ENCODE measurements at regions not wholly inside any gene's neighbourhood (a gene's known extent, or its start where the extent isn't known, plus 50 kb on each side); places are given as distances from the start of the nearest gene placed in this dataset.
"Not testable (repeated sequence)": the region's sequence is repeated elsewhere in the genome, so short reads cannot be mapped to it uniquely, and the experiment has no call there.

GRCh38 chr10:114708084-114708483, 50.0 kb upstream of the ABLIM1 start:
- DNase-seq (ENCODE audit: extremely low read depth in 1 of 11, low read depth in 9 of 11, low spot score in 4 of 11), result no peak

GRCh38 chr10:114708717-114709335, 50.8 kb upstream of the ABLIM1 start:
- DNase-seq (ENCODE audit: extremely low read depth in 1 of 11, low read depth in 9 of 11, low spot score in 4 of 11), result no peak

GRCh38 chr10:114709984-114710383, 51.9 kb upstream of the ABLIM1 start:
- no peak for DNase-seq (ENCODE audit: extremely low read depth in 1 of 11, low read depth in 9 of 11, low spot score in 4 of 11)

- no peak for DNase-seq (ENCODE audit: extremely low read depth in 1 of 11, low read depth in 9 of 11, low spot score in 4 of 11)
Observed at GRCh38 chr10:114711176-114711868, 53.2 kb upstream of the ABLIM1 start.

- no peak for DNase-seq (ENCODE audit: extremely low read depth in 1 of 11, low read depth in 9 of 11, low spot score in 4 of 11)
Observed at GRCh38 chr10:114711869-114712250, 53.8 kb upstream of the ABLIM1 start.

- no peak for DNase-seq (ENCODE audit: extremely low read depth in 1 of 11, low read depth in 9 of 11, low spot score in 4 of 11)
Observed at GRCh38 chr10:114713525-114714090, 55.5 kb upstream of the ABLIM1 start.

GRCh38 chr10:114714281-114714741, 56.2 kb upstream of the ABLIM1 start:
- peak in 7 of 11 donors; percentile 19 to 49 (median 35) for DNase-seq (ENCODE audit: extremely low read depth in 1 of 11, low read depth in 9 of 11, low spot score in 4 of 11)

GRCh38 chr10:114715171-114715670, 57.1 kb upstream of the ABLIM1 start:
- DNase-seq (ENCODE audit: extremely low read depth in 1 of 11, low read depth in 9 of 11, low spot score in 4 of 11), result no peak

GRCh38 chr10:114716811-114717404, 58.8 kb upstream of the ABLIM1 start:
- DNase-seq (ENCODE audit: extremely low read depth in 1 of 11, low read depth in 9 of 11, low spot score in 4 of 11), result no peak

- not testable (repeated sequence) for DNase-seq (ENCODE audit: extremely low read depth in 1 of 11, low read depth in 9 of 11, low spot score in 4 of 11)
Observed at GRCh38 chr10:114717881-114718280, 59.8 kb upstream of the ABLIM1 start.

- no peak for DNase-seq (ENCODE audit: extremely low read depth in 1 of 11, low read depth in 9 of 11, low spot score in 4 of 11)
Observed at GRCh38 chr10:114718374-114718773, 60.3 kb upstream of the ABLIM1 start.

- DNase-seq (ENCODE audit: extremely low read depth in 1 of 11, low read depth in 9 of 11, low spot score in 4 of 11), result no peak
Observed at GRCh38 chr10:114719311-114719710, 61.2 kb upstream of the ABLIM1 start.

GRCh38 chr10:114720023-114720422, 61.9 kb upstream of the ABLIM1 start:
- DNase-seq (ENCODE audit: extremely low read depth in 1 of 11, low read depth in 9 of 11, low spot score in 4 of 11), result not testable (repeated sequence)

GRCh38 chr10:114720685-114721278, 62.7 kb upstream of the ABLIM1 start:
- DNase-seq (ENCODE audit: extremely low read depth in 1 of 11, low read depth in 9 of 11, low spot score in 4 of 11), result no peak

- not testable (repeated sequence) for DNase-seq (ENCODE audit: extremely low read depth in 1 of 11, low read depth in 9 of 11, low spot score in 4 of 11)
Observed at GRCh38 chr10:114722136-114722535, 64.1 kb upstream of the ABLIM1 start.

GRCh38 chr10:114723361-114723760, 65.3 kb upstream of the ABLIM1 start:
- no peak for DNase-seq (ENCODE audit: extremely low read depth in 1 of 11, low read depth in 9 of 11, low spot score in 4 of 11)

GRCh38 chr10:114723991-114724715, 66.1 kb upstream of the ABLIM1 start:
- DNase-seq (ENCODE audit: extremely low read depth in 1 of 11, low read depth in 9 of 11, low spot score in 4 of 11), result no peak

- DNase-seq (ENCODE audit: extremely low read depth in 1 of 11, low read depth in 9 of 11, low spot score in 4 of 11), result no peak
Observed at GRCh38 chr10:114724716-114725106, 66.6 kb upstream of the ABLIM1 start.

- DNase-seq (ENCODE audit: extremely low read depth in 1 of 11, low read depth in 9 of 11, low spot score in 4 of 11), result no peak
Observed at GRCh38 chr10:114726820-114727271, 68.8 kb upstream of the ABLIM1 start.

Measured in renal cortex interstitium (tissue), 11 donors.